Gastroesophageal sphincter (tissue), 3 donors: ENCODE measurements at regions not wholly inside any gene's neighbourhood (a gene's known extent, or its start where the extent isn't known, plus 50 kb on each side); places are given as distances from the start of the nearest gene placed in this dataset.

ENCODE experiments used
- EP300 ChIP-seq: sonication (generic); formaldehyde crosslinking; IDR thresholded peaks from one replicate; pipeline ENCODE4 v1.6.1; 2017; ENCODE audit warnings: antibody characterized with exemption, mild to moderate bottlenecking
- TF ChIP-seq, protein P1 (sequence below), 4 experiments: fragments of 200-600 bp in 2 of 4; fragments of 450-650 bp in 2 of 4; sonication (generic) in 1 of 4; IDR thresholded peaks; one replicate each; pipeline ENCODE4 v1.5.1; 2017 to 2019; ENCODE audit warnings: antibody characterized with exemption in 4 of 4, mild to moderate bottlenecking in 2 of 4, moderate library complexity in 2 of 4

DNA sequence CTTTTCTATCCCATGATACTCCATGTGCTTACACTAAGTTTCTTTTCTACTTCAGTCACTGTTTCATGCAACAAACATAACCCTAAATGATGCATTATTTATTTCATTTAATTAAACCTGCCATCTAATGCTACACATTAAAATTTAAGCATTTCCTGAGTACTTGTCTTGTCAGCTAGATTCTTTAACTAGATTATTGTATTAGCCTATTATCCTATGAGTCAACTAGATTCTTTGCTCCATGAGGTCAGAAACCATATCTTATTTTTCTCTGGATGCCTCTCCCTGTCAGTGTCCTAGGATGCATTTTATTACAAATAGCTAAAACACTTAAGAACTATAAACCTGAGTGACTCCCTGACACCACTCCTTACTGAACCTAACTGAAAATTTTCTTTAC is 652.4 kb downstream of the SLC4A3 start:
- TF ChIP-seq EP300: no peak
- TF ChIP-seq, protein P1, sequence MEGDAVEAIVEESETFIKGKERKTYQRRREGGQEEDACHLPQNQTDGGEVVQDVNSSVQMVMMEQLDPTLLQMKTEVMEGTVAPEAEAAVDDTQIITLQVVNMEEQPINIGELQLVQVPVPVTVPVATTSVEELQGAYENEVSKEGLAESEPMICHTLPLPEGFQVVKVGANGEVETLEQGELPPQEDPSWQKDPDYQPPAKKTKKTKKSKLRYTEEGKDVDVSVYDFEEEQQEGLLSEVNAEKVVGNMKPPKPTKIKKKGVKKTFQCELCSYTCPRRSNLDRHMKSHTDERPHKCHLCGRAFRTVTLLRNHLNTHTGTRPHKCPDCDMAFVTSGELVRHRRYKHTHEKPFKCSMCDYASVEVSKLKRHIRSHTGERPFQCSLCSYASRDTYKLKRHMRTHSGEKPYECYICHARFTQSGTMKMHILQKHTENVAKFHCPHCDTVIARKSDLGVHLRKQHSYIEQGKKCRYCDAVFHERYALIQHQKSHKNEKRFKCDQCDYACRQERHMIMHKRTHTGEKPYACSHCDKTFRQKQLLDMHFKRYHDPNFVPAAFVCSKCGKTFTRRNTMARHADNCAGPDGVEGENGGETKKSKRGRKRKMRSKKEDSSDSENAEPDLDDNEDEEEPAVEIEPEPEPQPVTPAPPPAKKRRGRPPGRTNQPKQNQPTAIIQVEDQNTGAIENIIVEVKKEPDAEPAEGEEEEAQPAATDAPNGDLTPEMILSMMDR (IDR thresholded peaks at IDR 0.05): no peak
